Neuronal stem cell (in vitro differentiated cells): ENCODE measurements at regions not wholly inside any gene's neighbourhood (a gene's known extent, or its start where the extent isn't known, plus 50 kb on each side); places are given as distances from the start of the nearest gene placed in this dataset.

Experiments used
- DNase-seq: peaks from one replicate; pipeline ENCODE4 v3.0.0-alpha.2; 2013; ENCODE audit warnings: low spot score
- H2AFZ ChIP-seq: one replicate; pipeline ENCODE4 v1.6.1; 2013; ENCODE audit warnings: mild to moderate bottlenecking, low read length, inconsistent platforms
- H2AK5ac ChIP-seq: 2 replicates; pipeline ENCODE4 v1.6.1; 2013; ENCODE audit warnings: low read depth, mild to moderate bottlenecking, inconsistent platforms, low read length, moderate library complexity, mixed read lengths
- H2BK120ac ChIP-seq: 2 replicates; pipeline ENCODE4 v1.6.1; 2013; ENCODE audit warnings: low read depth, mild to moderate bottlenecking, inconsistent platforms, low read length, moderate library complexity, mixed read lengths
- H2BK12ac ChIP-seq: one replicate; pipeline ENCODE4 v1.6.1; 2013; ENCODE audit warnings: low read length, inconsistent platforms
- H2BK15ac ChIP-seq: 2 replicates; pipeline ENCODE4 v1.6.1; 2013; ENCODE audit warnings: mild to moderate bottlenecking, low read length, inconsistent platforms, mixed read lengths
- H2BK5ac ChIP-seq: one replicate; pipeline ENCODE4 v1.6.1; 2013; ENCODE audit warnings: inconsistent platforms, mild to moderate bottlenecking, low read length, moderate library complexity
- H3K14ac ChIP-seq: one replicate; pipeline ENCODE4 v1.6.1; 2013; ENCODE audit warnings: low read length, inconsistent platforms
- H3K18ac ChIP-seq: 2 replicates; pipeline ENCODE4 v1.6.1; 2013; ENCODE audit warnings: low read length, inconsistent platforms
- H3K23ac ChIP-seq: 2 replicates; pipeline ENCODE4 v1.6.1; 2013; ENCODE audit warnings: low read depth, mild to moderate bottlenecking, mixed read lengths, low read length, inconsistent platforms; ENCODE audit not compliant: poor library complexity
- H3K27ac ChIP-seq: replicated peaks from 3 replicates; pipeline ENCODE4 v1.5.1; 2013; ENCODE audit warnings: low read length, inconsistent platforms
- H3K27me3 ChIP-seq, 3 experiments: 2 replicates each; pipeline ENCODE4 v1.6.1; 2013; ENCODE audit warnings: low read length in 3 of 3, mild to moderate bottlenecking in 2 of 3, inconsistent platforms in 1 of 3, low read depth in 1 of 3, mixed read lengths in 1 of 3, moderate library complexity in 1 of 3; ENCODE audit not compliant: control insufficient read depth in 3 of 3, insufficient read depth in 3 of 3
- H3K36me3 ChIP-seq, 2 donors: replicated peaks in 1 of 2; 2 replicates each; pipeline ENCODE4 v1.6.1; 2013; ENCODE audit warnings: low read length in 2 of 2; ENCODE audit not compliant: control insufficient read depth in 2 of 2, insufficient read depth in 2 of 2
- H3K4ac ChIP-seq: 2 replicates; pipeline ENCODE4 v1.6.1; 2013; ENCODE audit warnings: inconsistent platforms, mild to moderate bottlenecking, low read length, moderate library complexity
- H3K4me1 ChIP-seq, 2 donors: 1 replicate in 1 of 2; 2 replicates in 1 of 2; pipeline ENCODE4 v1.6.1; 2013; ENCODE audit warnings: low read length in 2 of 2, low read depth in 1 of 2; ENCODE audit not compliant: control insufficient read depth in 2 of 2, insufficient read depth in 1 of 2
- H3K4me2 ChIP-seq: one replicate; pipeline ENCODE4 v1.6.1; 2013; ENCODE audit warnings: mild to moderate bottlenecking, low read length, inconsistent platforms; ENCODE audit not compliant: insufficient read depth, poor library complexity, severe bottlenecking
- H3K4me3 ChIP-seq, 2 donors: 2 replicates each; pipeline ENCODE4 v1.5.1; 2013; ENCODE audit warnings: low read length in 2 of 2, mild to moderate bottlenecking in 2 of 2, inconsistent platforms in 1 of 2, moderate library complexity in 1 of 2
- H3K79me1 ChIP-seq: one replicate; pipeline ENCODE4 v1.6.1; 2013; ENCODE audit warnings: low read depth, mild to moderate bottlenecking, inconsistent platforms, low read length, moderate library complexity
- H3K9ac ChIP-seq: one replicate; pipeline ENCODE4 v1.6.1; 2013; ENCODE audit warnings: mild to moderate bottlenecking, low read depth, low read length, inconsistent platforms; ENCODE audit not compliant: poor library complexity
- H3K9me3 ChIP-seq, 2 donors: replicated peaks in 1 of 2; 2 replicates each; pipeline versions ENCODE3 to v1.6.1; 2013; ENCODE audit warnings: low read length in 2 of 2, mild to moderate bottlenecking in 2 of 2, inconsistent platforms in 1 of 2, low read depth in 1 of 2, mixed read lengths in 1 of 2, moderate library complexity in 1 of 2; ENCODE audit not compliant: control insufficient read depth in 2 of 2, insufficient read depth in 1 of 2
- H4K8ac ChIP-seq: one replicate; pipeline ENCODE4 v1.6.1; 2013; ENCODE audit warnings: low read depth, mild to moderate bottlenecking, inconsistent platforms, low read length, moderate library complexity
- H4K91ac ChIP-seq: one replicate; pipeline ENCODE4 v1.6.1; 2013; ENCODE audit warnings: low read length, low read depth, mild to moderate bottlenecking, inconsistent platforms; ENCODE audit not compliant: poor library complexity
- WGBS, 2 donors: extraction: QIAGEN DNeasy Blood & Tissue Kit; methylation state at CpG; one replicate each; pipeline ENCODE4 v1.1.7; 2013; ENCODE audit warnings: missing lambda C conversion rate in 2 of 2, mixed read lengths in 1 of 2; ENCODE audit not compliant: insufficient read length in 2 of 2, insufficient replicate concordance in 1 of 2; ENCODE audit errors: extremely low coverage in 2 of 2; 5-methylcytosine and 5-hydroxymethylcytosine counted together

- H3K4ac ChIP-seq: no peak overlapping the region
- no peak overlapping the region for H4K8ac ChIP-seq
- no CpG with 5 or more reads among the region's 2 CpGs for WGBS, 2 donors
Measured at GRCh38 chr15:47366884-47367283, 350.4 kb upstream of the SEMA6D start.

GRCh38 chr15:47367726-47368390 is 349.4 kb upstream of the SEMA6D start:
- H3K4ac ChIP-seq: no peak overlapping the region
- no peak overlapping the region for H2BK12ac ChIP-seq

More at GRCh38 chr15:47366884-47367283, 350.4 kb upstream of the SEMA6D start:
- no peaks in the 10 kb centered on the region for H3K4me1 ChIP-seq
- no peak overlapping the region for H2BK15ac ChIP-seq
- no peak overlapping the region for H2BK5ac ChIP-seq
- H3K27me3 ChIP-seq: no peaks in the 10 kb centered on the region
- H3K18ac ChIP-seq: no peak overlapping the region
- H3K79me1 ChIP-seq: no peaks in the 10 kb centered on the region
- no peaks in the 10 kb centered on the region for H3K9me3 ChIP-seq
- DNase-seq: no peak
- no peak overlapping the region for H2BK12ac ChIP-seq
- no peak overlapping the region for H4K91ac ChIP-seq
- no peak overlapping the region for H2AFZ ChIP-seq
- no peak overlapping the region for H3K27ac ChIP-seq
- no peak overlapping the region for H2BK120ac ChIP-seq
- no peak overlapping the region for H3K9ac ChIP-seq
- no peak overlapping the region for H3K23ac ChIP-seq
- no peak overlapping the region for H3K14ac ChIP-seq
- H3K4me3 ChIP-seq: no peak overlapping the region
- H3K36me3 ChIP-seq: no peaks in the 10 kb centered on the region
- no peak overlapping the region for H3K4me2 ChIP-seq
- no peak overlapping the region for H2AK5ac ChIP-seq

GRCh38 chr15:47371939-47372338 is 345.4 kb upstream of the SEMA6D start:
- Histone ChIP-seq H2BK15ac (no peak overlapping the region), H2BK5ac (no peak overlapping the region), H3K36me3 (no peaks in the 10 kb centered on the region), H3K14ac (no peak overlapping the region), H3K27ac (no peak overlapping the region), H2BK120ac (no peak overlapping the region), H3K4me1 (no peaks in the 10 kb centered on the region), H3K9ac (no peak overlapping the region), H2BK12ac (no peak overlapping the region), H2AFZ (no peak overlapping the region), H2AK5ac (no peak overlapping the region), H3K4ac (no peak overlapping the region), H4K91ac (no peak overlapping the region), H3K9me3 (no peaks in the 10 kb centered on the region), H3K18ac (no peak overlapping the region), H3K23ac (no peak overlapping the region), H3K4me3 (no peak overlapping the region), H3K27me3 (no peaks in the 10 kb centered on the region), H3K79me1 (no peaks in the 10 kb centered on the region), H4K8ac (no peak overlapping the region), H3K4me2 (no peak overlapping the region)
- no CpG with 5 or more reads among the region's 2 CpGs for WGBS, 2 donors
- DNase-seq: no peak

More at GRCh38 chr15:47367726-47368390, 349.4 kb upstream of the SEMA6D start:
- WGBS, 2 donors: no CpG with 5 or more reads among the region's 3 CpGs
- H3K27ac ChIP-seq: no peak overlapping the region
- no peak overlapping the region for H3K4me2 ChIP-seq
- H3K23ac ChIP-seq: no peak overlapping the region
- DNase-seq: no peak
- no peak overlapping the region for H3K18ac ChIP-seq
- H4K8ac ChIP-seq: no peak overlapping the region
- no peaks in the 10 kb centered on the region for H3K4me1 ChIP-seq
- H3K36me3 ChIP-seq: no peaks in the 10 kb centered on the region
- H2AFZ ChIP-seq: no peak overlapping the region
- no peak overlapping the region for H3K4me3 ChIP-seq
- H3K14ac ChIP-seq: no peak overlapping the region
- H3K27me3 ChIP-seq: no peaks in the 10 kb centered on the region
- H3K9ac ChIP-seq: no peak overlapping the region
- no peak overlapping the region for H4K91ac ChIP-seq
- no peak overlapping the region for H2BK15ac ChIP-seq
- H3K9me3 ChIP-seq: no peaks in the 10 kb centered on the region
- H2BK5ac ChIP-seq: no peak overlapping the region
- H2AK5ac ChIP-seq: no peak overlapping the region
- H3K79me1 ChIP-seq: no peaks in the 10 kb centered on the region
- H2BK120ac ChIP-seq: no peak overlapping the region

GRCh38 chr15:47374222-47374621 is 343.1 kb upstream of the SEMA6D start:
- no CpG with 5 or more reads among the region's 1 CpG for WGBS, 2 donors
- H3K27ac ChIP-seq: no peak overlapping the region
- H3K4ac ChIP-seq: no peak overlapping the region
- DNase-seq: no peak
- H2BK5ac ChIP-seq: no peak overlapping the region
- no peak overlapping the region for H2AFZ ChIP-seq
- no peak overlapping the region for H4K8ac ChIP-seq
- no peaks in the 10 kb centered on the region for H3K4me1 ChIP-seq
- no peak overlapping the region for H3K23ac ChIP-seq
- no peak overlapping the region for H2BK12ac ChIP-seq
- H3K14ac ChIP-seq: no peak overlapping the region
- H3K4me2 ChIP-seq: no peak overlapping the region
- no peaks in the 10 kb centered on the region for H3K27me3 ChIP-seq
- no peak overlapping the region for H3K4me3 ChIP-seq
- no peak overlapping the region for H2BK120ac ChIP-seq
- no peaks in the 10 kb centered on the region for H3K36me3 ChIP-seq
- no peak overlapping the region for H3K18ac ChIP-seq
- no peak overlapping the region for H2AK5ac ChIP-seq
- no peaks in the 10 kb centered on the region for H3K9me3 ChIP-seq
- H4K91ac ChIP-seq: no peak overlapping the region
- H3K9ac ChIP-seq: no peak overlapping the region
- H3K79me1 ChIP-seq: no peaks in the 10 kb centered on the region
- no peak overlapping the region for H2BK15ac ChIP-seq
